K562 (cell line): ENCODE measurements at regions not wholly inside any gene's neighbourhood (a gene's known extent, or its start where the extent isn't known, plus 50 kb on each side); places are given as distances from the start of the nearest gene placed in this dataset.

Source experiments
- ATAC-seq: fragments of 200-7000 bp; cut with Tn5 transposase; 3 replicates; pipeline ENCODE4 v1.9.1; 2020; ENCODE audit warnings: moderate library complexity
- BruUV-seq: library from RNA; stranded (reverse); fragments of 400-500 nt; replicated peaks from 2 replicates; lab custom pipeline; 2021; lab: Mats Ljungman, UMichigan
- CTCF ChIA-PET: fragments of 300-600 bp; formaldehyde crosslinking; extraction: SDS; loops from one replicate; lab custom pipeline; 2021; ENCODE audit warnings: low intra/inter-chr PET ratio; lab: Yijun Ruan, JAX
- POLR2A ChIA-PET: fragments of 300-600, 350-650 bp; sonication (Branson Sonifier 250); formaldehyde crosslinking; extraction: SDS; loops from one replicate; lab custom pipeline; 2021; ENCODE audit warnings: antibody characterized with exemption, inconsistent platforms; lab: Yijun Ruan, JAX
- DNase-seq, 4 experiments: peaks; one replicate each; pipeline versions ENCODE4 v3.0.0 to v3.0.0-alpha.2; 2011 to 2018; ENCODE audit warnings: low spot score in 3 of 4, mixed read lengths in 3 of 4; ENCODE audit errors: extremely low read depth in 1 of 4
- FAIRE-seq: peaks from 2 replicates; lab custom pipeline; 2011; peaks lifted over from hg19 to GRCh38; lab: Jason Lieb, UNC
- H2AFZ ChIP-seq: 2 replicates; pipeline ENCODE4 v1.6.0; 2011; ENCODE audit warnings: low read depth, low read length, control low read depth, inconsistent platforms
- H3K27ac ChIP-seq: fragments of 200-600 bp; 3 replicates; pipeline ENCODE4 v1.8.0; 2011; ENCODE audit warnings: low read depth, mild to moderate bottlenecking, control low read depth, inconsistent platforms, low read length, moderate library complexity, mixed read lengths; ENCODE audit errors: extremely low read depth
- H3K27me3 ChIP-seq, 2 experiments: fragments of 300-600 bp in 1 of 2; 2 replicates in 1 of 2; 3 replicates in 1 of 2; pipeline versions ENCODE4 v1.6.0 to v1.8.0; 2011; ENCODE audit warnings: inconsistent platforms in 2 of 2, low read length in 2 of 2, mild to moderate bottlenecking in 1 of 2, mixed read lengths in 1 of 2, moderate library complexity in 1 of 2; ENCODE audit not compliant: control insufficient read depth in 2 of 2, insufficient read depth in 2 of 2
- H3K36me3 ChIP-seq: fragments of 300-600 bp; 3 replicates; pipeline ENCODE4 v1.8.0; 2011; ENCODE audit warnings: mild to moderate bottlenecking, low read length, inconsistent platforms; ENCODE audit not compliant: control insufficient read depth, insufficient read depth
- H3K4me1 ChIP-seq, 2 experiments: fragments of 200-600 bp in 1 of 2; replicated peaks in 1 of 2; 2 replicates in 1 of 2; 3 replicates in 1 of 2; pipeline versions ENCODE4 v1.5.1 to v1.8.0; 2011; ENCODE audit warnings: inconsistent platforms in 2 of 2, low read length in 2 of 2, mild to moderate bottlenecking in 1 of 2, mixed read lengths in 1 of 2, moderate library complexity in 1 of 2; ENCODE audit not compliant: control insufficient read depth in 2 of 2, insufficient read depth in 2 of 2
- H3K4me2 ChIP-seq: 2 replicates; pipeline ENCODE4 v1.6.1; 2011; ENCODE audit warnings: low read length, control low read depth, inconsistent platforms, mixed read lengths; ENCODE audit not compliant: insufficient read depth
- H3K4me3 ChIP-seq: fragments of 200-600 bp; sonication (generic), shearing (Covaris generic); 2 replicates; pipeline ENCODE4 v1.5.1; 2016; ENCODE audit warnings: control low read depth, inconsistent platforms
- H3K79me2 ChIP-seq: fragments of 200-600 bp; 3 replicates; pipeline ENCODE4 v1.8.0; 2011; ENCODE audit warnings: low read length, inconsistent platforms; ENCODE audit not compliant: control insufficient read depth, insufficient read depth
- H3K9ac ChIP-seq, 2 experiments: 2 replicates each; pipeline versions ENCODE4 v1.6.0 to v1.6.1; 2011; ENCODE audit warnings: low read depth in 2 of 2, low read length in 2 of 2, control low read depth in 1 of 2, inconsistent platforms in 1 of 2, mild to moderate bottlenecking in 1 of 2, mixed read lengths in 1 of 2; ENCODE audit not compliant: insufficient read depth in 1 of 2
- H3K9me1 ChIP-seq: one replicate; pipeline ENCODE4 v1.6.0; 2011; ENCODE audit warnings: inconsistent platforms, mild to moderate bottlenecking, low read length, moderate library complexity; ENCODE audit not compliant: control insufficient read depth, insufficient read depth
- H3K9me3 ChIP-seq: replicated peaks from 2 replicates; pipeline ENCODE4 v1.5.1; 2011; ENCODE audit warnings: low read depth, low read length, inconsistent platforms; ENCODE audit not compliant: control insufficient read depth, insufficient read depth
- H4K20me1 ChIP-seq: replicated peaks from 2 replicates; pipeline ENCODE4 v1.6.1; 2011; ENCODE audit warnings: low read length, inconsistent platforms, mixed read lengths; ENCODE audit not compliant: control insufficient read depth, insufficient read depth
- E2F8 ChIP-seq: fragments of 450-650 bp; IDR thresholded peaks from 2 replicates; pipeline ENCODE4 v1.7.1; 2018; ENCODE audit warnings: mild to moderate bottlenecking, low read depth; ENCODE audit not compliant: partially characterized antibody
- ELF2 ChIP-seq: fragments of 250-450 bp; sonication (Bioruptor Pico); IDR thresholded peaks from 2 replicates; pipeline ENCODE4 v1.5.0; 2021; ENCODE audit warnings: mild to moderate bottlenecking
- ERF ChIP-seq: fragments of 450-650 bp; formaldehyde crosslinking; IDR thresholded peaks from 2 replicates; pipeline ENCODE4 v1.4.0; 2020; ENCODE audit warnings: mild to moderate bottlenecking, mixed read lengths
- HNRNPH1 ChIP-seq: fragments of 200-400 bp; formaldehyde crosslinking; optimal IDR thresholded peaks from 2 replicates; pipeline ENCODE3; 2017; ENCODE audit warnings: low read depth, mild to moderate bottlenecking, low read length, moderate library complexity
- SAFB ChIP-seq: fragments of 200-400 bp; formaldehyde crosslinking; IDR thresholded peaks from 2 replicates; pipeline ENCODE4 v1.6.1; 2017; ENCODE audit warnings: low read depth, low read length, borderline replicate concordance
- SNRNP70 ChIP-seq: fragments of 200-400 bp; formaldehyde crosslinking; optimal IDR thresholded peaks from 2 replicates; pipeline ENCODE3; 2017; ENCODE audit warnings: low read depth, low read length
- SRSF1 ChIP-seq: fragments of 200-400 bp; formaldehyde crosslinking; IDR thresholded peaks from 2 replicates; pipeline ENCODE4 v1.6.1; 2017; ENCODE audit warnings: mild to moderate bottlenecking, low read depth, low read length, moderate library complexity
- TCF3 ChIP-seq: sonication (generic); formaldehyde crosslinking; IDR thresholded peaks from 2 replicates; pipeline ENCODE4 v1.4.0; 2020; ENCODE audit warnings: mild to moderate bottlenecking, missing genetic modification reagents
- U2AF2 ChIP-seq: fragments of 200-400 bp; formaldehyde crosslinking; optimal IDR thresholded peaks from 2 replicates; pipeline ENCODE3; 2017; ENCODE audit warnings: low read depth, mild to moderate bottlenecking, low read length
- ZNF277 ChIP-seq: fragments of 250-450 bp; sonication (Bioruptor Pico); IDR thresholded peaks from 2 replicates; pipeline ENCODE4 v1.8.0; 2022; ENCODE audit warnings: inconsistent platforms, mild to moderate bottlenecking, moderate library complexity, borderline replicate concordance
- WGBS: fragments of 100-300 bp; shearing (Covaris generic); methylation state at CpG from one replicate; pipeline ENCODE4 v1.1.6; 2016; ENCODE audit warnings: low coverage, mixed read lengths; ENCODE audit not compliant: insufficient coverage; ENCODE audit errors: missing lambda C conversion rate; 5-methylcytosine and 5-hydroxymethylcytosine counted together
- in situ Hi-C: fragments of 300-500 bp; cut with MboI; formaldehyde crosslinking; loops from 4 replicates; pipeline ENCODE4 v1.15.0; 2018; ENCODE audit warnings: inconsistent platforms, mixed read lengths
- intact Hi-C: fragments of 100-400 bp; cut with micrococcal nuclease; formaldehyde crosslinking; loops from 2 replicates; pipeline ENCODE4 v1.14.2; 2022
- TF ChIP-seq, protein P1 (sequence below): sonication (generic); formaldehyde crosslinking; IDR thresholded peaks from 2 replicates; pipeline ENCODE4 v1.4.0; 2020; ENCODE audit warnings: mild to moderate bottlenecking, missing genetic modification reagents

DNA sequence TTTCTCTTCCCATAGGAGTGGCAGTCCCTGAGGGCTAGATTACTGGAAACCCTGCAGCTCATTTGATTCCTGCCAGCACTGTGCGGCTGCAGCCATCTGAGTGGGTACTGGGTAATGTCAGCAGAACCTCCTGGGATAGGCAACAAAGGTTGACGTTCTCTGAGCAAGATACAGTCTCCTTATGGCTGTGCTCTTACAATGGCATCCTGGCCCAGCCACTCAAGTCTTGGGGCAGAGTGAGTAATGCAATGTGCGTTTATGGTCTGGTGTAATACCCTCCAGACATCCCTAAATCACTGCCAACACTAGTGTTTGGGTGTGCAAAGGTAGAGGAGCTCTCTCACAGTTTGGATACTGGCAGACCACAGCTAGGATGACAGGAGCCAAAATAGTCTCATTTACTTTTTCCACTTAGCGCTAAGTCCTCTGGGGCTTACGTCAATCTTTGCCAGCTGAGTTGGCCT lies 775.8 kb downstream of the ZNF385D start (continued):
- no peak for TF ChIP-seq ZNF277 (CRISPR knock-in tag)
- TF ChIP-seq, protein P1, sequence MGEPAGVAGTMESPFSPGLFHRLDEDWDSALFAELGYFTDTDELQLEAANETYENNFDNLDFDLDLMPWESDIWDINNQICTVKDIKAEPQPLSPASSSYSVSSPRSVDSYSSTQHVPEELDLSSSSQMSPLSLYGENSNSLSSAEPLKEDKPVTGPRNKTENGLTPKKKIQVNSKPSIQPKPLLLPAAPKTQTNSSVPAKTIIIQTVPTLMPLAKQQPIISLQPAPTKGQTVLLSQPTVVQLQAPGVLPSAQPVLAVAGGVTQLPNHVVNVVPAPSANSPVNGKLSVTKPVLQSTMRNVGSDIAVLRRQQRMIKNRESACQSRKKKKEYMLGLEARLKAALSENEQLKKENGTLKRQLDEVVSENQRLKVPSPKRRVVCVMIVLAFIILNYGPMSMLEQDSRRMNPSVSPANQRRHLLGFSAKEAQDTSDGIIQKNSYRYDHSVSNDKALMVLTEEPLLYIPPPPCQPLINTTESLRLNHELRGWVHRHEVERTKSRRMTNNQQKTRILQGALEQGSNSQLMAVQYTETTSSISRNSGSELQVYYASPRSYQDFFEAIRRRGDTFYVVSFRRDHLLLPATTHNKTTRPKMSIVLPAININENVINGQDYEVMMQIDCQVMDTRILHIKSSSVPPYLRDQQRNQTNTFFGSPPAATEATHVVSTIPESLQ (CRISPR knock-in tag), result no peak
- TF ChIP-seq ERF (CRISPR knock-in tag), result no peak
- TF ChIP-seq, all 486 proteins: peak for 0

DNA sequence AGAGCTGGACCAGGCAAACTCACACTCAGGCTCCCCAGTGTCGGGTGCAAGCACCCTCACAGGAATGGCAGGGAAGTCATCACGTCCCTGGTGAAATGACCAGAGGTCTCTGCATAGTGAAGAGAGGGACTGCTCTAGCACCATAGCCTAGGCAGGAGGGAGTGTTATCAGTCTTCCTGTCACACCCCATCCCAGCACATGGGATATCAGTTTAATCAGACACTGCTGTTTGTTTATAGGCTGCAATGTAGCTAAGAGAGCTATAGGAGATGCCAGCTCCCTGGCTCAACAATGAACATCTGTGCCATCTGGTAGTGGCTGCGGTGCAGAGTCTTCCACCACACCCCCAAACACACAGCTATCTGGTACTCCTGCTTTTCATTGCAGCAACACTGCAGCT lies 776.6 kb downstream of the ZNF385D start:
- 0 out of 2 replicates have a peak overlapping the region, but pooled peaks have one; percentile 46 for H2AFZ ChIP-seq
- H4K20me1 ChIP-seq, result no peaks in the 10 kb centered on the region
- H3K4me1 ChIP-seq, result peaks cover 0 to 10% of the 10 kb centered on the region in 2 experiments; a peak in 3 of 5 replicates
- ATAC-seq (peak; percentile 56), DNase-seq (peak in 1 of 4 experiments; percentile 9), FAIRE-seq (no peak)
- no peak overlapping the region for H3K4me2 ChIP-seq
- in situ Hi-C loops, result no loop called here
- TF ChIP-seq TCF3 (CRISPR knock-in tag) (no peak), ELF2 (no peak), E2F8 (no peak), SNRNP70 (no peak), U2AF2 (no peak), SAFB (no peak), SRSF1 (no peak), HNRNPH1 (no peak)
- no peaks in the 10 kb centered on the region for H3K27me3 ChIP-seq
- no peak overlapping the region; a peak in 1 of 4 replicates for H3K9ac ChIP-seq
- POLR2A ChIA-PET, result interaction anchor here (0.7 to 1.9 kb wide), 3 partner anchors 9 to 426 kb away, joined by 3 to 8 read pairs (median 4); no protein-coding TSS in a partner anchor
- no peak overlapping the region for H3K27ac ChIP-seq
- no peaks in the 10 kb centered on the region for H3K79me2 ChIP-seq
- intact Hi-C loops, result no loop called here
- H3K9me1 ChIP-seq, result no peaks in the 10 kb centered on the region
- BruUV-seq, result no TSS peak
- no peaks in the 10 kb centered on the region for H3K9me3 ChIP-seq
- no peaks in the 10 kb centered on the region for H3K36me3 ChIP-seq
- H3K4me3 ChIP-seq, result no peak overlapping the region
- 10% methylated on average over 3 of the region's 3 CpGs for WGBS
- CTCF ChIA-PET, result no interaction called here
